ENCODE measurements at regions not wholly inside any gene's neighbourhood (a gene's known extent, or its start where the extent isn't known, plus 50 kb on each side); places are given as distances from the start of the nearest gene placed in this dataset.

DNA sequence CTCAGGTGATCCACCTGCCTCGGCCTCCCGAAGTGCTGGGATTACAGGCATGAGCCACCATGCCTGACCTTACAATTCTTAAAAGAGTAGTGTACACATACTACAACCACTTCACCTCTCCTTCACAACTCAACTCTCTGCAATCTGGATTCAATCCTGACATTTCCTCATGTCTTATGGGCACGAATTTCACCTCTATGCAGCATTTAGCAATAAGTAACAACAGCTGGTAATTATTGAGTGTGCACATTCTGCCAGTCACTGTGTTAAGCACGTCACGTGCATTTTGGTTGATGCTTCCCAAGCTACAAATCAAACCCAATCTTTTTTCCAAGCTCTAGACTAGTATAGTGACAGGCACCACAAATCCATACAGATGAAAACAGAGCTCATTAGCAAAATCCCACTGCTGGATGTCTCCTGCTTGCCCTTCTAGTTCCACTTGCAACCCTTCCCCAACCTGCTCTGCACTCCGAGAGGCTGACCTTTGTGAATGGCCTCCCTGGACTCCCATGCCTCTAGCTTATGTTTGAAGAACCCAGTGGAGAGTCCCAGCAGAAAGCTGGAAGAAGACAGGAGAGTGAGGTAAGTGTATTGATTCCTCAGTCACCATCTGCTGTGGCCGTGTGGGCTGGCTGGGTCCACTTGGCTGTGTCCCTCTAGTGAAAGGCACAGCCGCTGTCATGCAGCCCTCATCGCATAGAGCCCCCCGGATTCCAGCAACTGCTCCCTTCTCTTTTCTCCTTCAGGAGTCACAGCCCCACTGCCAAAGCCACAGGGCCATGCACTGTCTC, 176.5 kb downstream of the MEX3B start:
- Mint-ChIP-seq H3K27me3 (ENCODE audit: insufficient read depth, unreplicated experiment) (peaks cover 3% of the 10 kb centered on the region), H3K9me3 (ENCODE audit: unreplicated experiment) (no peaks in the 10 kb centered on the region), H3K4me1 (ENCODE audit: low read depth, unreplicated experiment) (no peaks in the 10 kb centered on the region), H3K27ac (ENCODE audit: unreplicated experiment) (no peak overlapping the region), H3K4me3 (ENCODE audit: unreplicated experiment) (no peak overlapping the region), H3K36me3 (ENCODE audit: insufficient read depth, unreplicated experiment) (no peaks in the 10 kb centered on the region)
- H3K9me3 ChIP-seq: no peaks in the 10 kb centered on the region
- no peak for TF ChIP-seq CTCF (IDR thresholded peaks at IDR 0.05; ENCODE audit: insufficient read depth in 1 of 2, low read depth in 1 of 2, low read length in 1 of 2, severe bottlenecking in 1 of 2, unreplicated experiment in 1 of 2)
- no peak overlapping the region for H3K4me3 ChIP-seq (ENCODE audit: low read depth, low read length)
- intact Hi-C loops (cut with micrococcal nuclease; ENCODE audit: unreplicated experiment): no loop called here
- no TSS peak for BruUV-seq (replicated peaks)
- ChIA-PET CTCF (no interaction called here), POLR2A (no interaction called here)
- no peaks in the 10 kb centered on the region for H3K4me1 ChIP-seq
- no peaks in the 10 kb centered on the region for H3K36me3 ChIP-seq (ENCODE audit: control insufficient read depth, insufficient read depth, low read length)
- no peaks in the 10 kb centered on the region for H3K27me3 ChIP-seq (replicated peaks; ENCODE audit: control insufficient read depth, insufficient read depth, low read length)
- DNase-seq: no peak

- intact Hi-C loops (cut with micrococcal nuclease; ENCODE audit: unreplicated experiment): no loop called here
- Mint-ChIP-seq H3K36me3 (ENCODE audit: insufficient read depth, unreplicated experiment) (no peaks in the 10 kb centered on the region), H3K9me3 (ENCODE audit: unreplicated experiment) (no peaks in the 10 kb centered on the region), H3K4me3 (ENCODE audit: unreplicated experiment) (no peak overlapping the region), H3K4me1 (ENCODE audit: low read depth, unreplicated experiment) (no peaks in the 10 kb centered on the region), H3K27me3 (ENCODE audit: insufficient read depth, unreplicated experiment) (peaks cover 3% of the 10 kb centered on the region), H3K27ac (ENCODE audit: unreplicated experiment) (no peak overlapping the region)
- no peak for DNase-seq
- Histone ChIP-seq H3K4me1 (no peaks in the 10 kb centered on the region), H3K4me3 (ENCODE audit: low read depth, low read length) (no peak overlapping the region), H3K9me3 (no peaks in the 10 kb centered on the region), H3K36me3 (ENCODE audit: control insufficient read depth, insufficient read depth, low read length) (no peaks in the 10 kb centered on the region), H3K27me3 (replicated peaks; ENCODE audit: control insufficient read depth, insufficient read depth, low read length) (no peaks in the 10 kb centered on the region)
- no peak for TF ChIP-seq CTCF (IDR thresholded peaks at IDR 0.05; ENCODE audit: insufficient read depth in 1 of 2, low read depth in 1 of 2, low read length in 1 of 2, severe bottlenecking in 1 of 2, unreplicated experiment in 1 of 2)
- no TSS peak for BruUV-seq (replicated peaks)
- CTCF ChIA-PET: no interaction called here
- POLR2A ChIA-PET: no interaction called here
Observed at GRCh38 chr15:81865850-81866537, 179.8 kb downstream of the MEX3B start.

DNA sequence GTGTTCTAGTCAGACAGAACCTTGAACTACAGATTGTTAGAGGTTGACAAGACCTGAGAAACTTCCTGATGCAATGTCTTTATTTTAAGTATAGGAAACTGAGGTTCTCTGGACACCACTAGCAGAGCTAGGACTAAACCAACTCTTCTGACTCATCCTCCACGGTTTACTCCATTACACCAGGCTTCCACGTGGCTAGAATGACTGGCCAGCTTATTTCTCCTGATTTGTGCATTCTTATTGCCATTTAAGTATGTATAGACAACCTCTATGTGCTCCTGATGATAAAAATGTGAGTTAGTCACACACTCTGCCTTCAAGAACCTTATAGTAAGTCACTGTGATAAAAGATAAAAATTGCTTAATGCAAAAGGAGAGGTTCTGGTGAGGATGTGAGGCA, 182.7 kb downstream of the MEX3B start:
- DNase-seq: no peak
- TF ChIP-seq CTCF (IDR thresholded peaks at IDR 0.05; ENCODE audit: insufficient read depth in 1 of 2, low read depth in 1 of 2, low read length in 1 of 2, severe bottlenecking in 1 of 2, unreplicated experiment in 1 of 2): no peak
- POLR2A ChIA-PET: no interaction called here
- intact Hi-C loops (cut with micrococcal nuclease; ENCODE audit: unreplicated experiment): no loop called here
- Histone ChIP-seq H3K27me3 (replicated peaks; ENCODE audit: control insufficient read depth, insufficient read depth, low read length) (no peaks in the 10 kb centered on the region), H3K4me1 (no peaks in the 10 kb centered on the region), H3K4me3 (ENCODE audit: low read depth, low read length) (no peak overlapping the region), H3K9me3 (no peaks in the 10 kb centered on the region), H3K36me3 (ENCODE audit: control insufficient read depth, insufficient read depth, low read length) (no peaks in the 10 kb centered on the region)
- CTCF ChIA-PET: interaction anchor here (0.7 kb wide), 1 partner anchor 405 kb away, joined by 4 read pairs; no protein-coding TSS in a partner anchor
- Mint-ChIP-seq H3K4me3 (ENCODE audit: unreplicated experiment) (no peak overlapping the region), H3K27ac (ENCODE audit: unreplicated experiment) (no peak overlapping the region), H3K27me3 (ENCODE audit: insufficient read depth, unreplicated experiment) (peaks cover 2% of the 10 kb centered on the region), H3K9me3 (ENCODE audit: unreplicated experiment) (no peaks in the 10 kb centered on the region), H3K36me3 (ENCODE audit: insufficient read depth, unreplicated experiment) (no peaks in the 10 kb centered on the region), H3K4me1 (ENCODE audit: low read depth, unreplicated experiment) (no peaks in the 10 kb centered on the region)
- BruUV-seq (replicated peaks): no TSS peak
